ENCODE measurements at regions not wholly inside any gene's neighbourhood (a gene's known extent, or its start where the extent isn't known, plus 50 kb on each side); places are given as distances from the start of the nearest gene placed in this dataset.

- Histone ChIP-seq H3K4me3 (no peak overlapping the region), H3K9me3 (no peaks in the 10 kb centered on the region), H3K36me3 (no peaks in the 10 kb centered on the region), H3K27me3 (no peaks in the 10 kb centered on the region), H3K4me1 (no peaks in the 10 kb centered on the region), H3K27ac (no peak overlapping the region)
- TF ChIP-seq, protein P1, sequence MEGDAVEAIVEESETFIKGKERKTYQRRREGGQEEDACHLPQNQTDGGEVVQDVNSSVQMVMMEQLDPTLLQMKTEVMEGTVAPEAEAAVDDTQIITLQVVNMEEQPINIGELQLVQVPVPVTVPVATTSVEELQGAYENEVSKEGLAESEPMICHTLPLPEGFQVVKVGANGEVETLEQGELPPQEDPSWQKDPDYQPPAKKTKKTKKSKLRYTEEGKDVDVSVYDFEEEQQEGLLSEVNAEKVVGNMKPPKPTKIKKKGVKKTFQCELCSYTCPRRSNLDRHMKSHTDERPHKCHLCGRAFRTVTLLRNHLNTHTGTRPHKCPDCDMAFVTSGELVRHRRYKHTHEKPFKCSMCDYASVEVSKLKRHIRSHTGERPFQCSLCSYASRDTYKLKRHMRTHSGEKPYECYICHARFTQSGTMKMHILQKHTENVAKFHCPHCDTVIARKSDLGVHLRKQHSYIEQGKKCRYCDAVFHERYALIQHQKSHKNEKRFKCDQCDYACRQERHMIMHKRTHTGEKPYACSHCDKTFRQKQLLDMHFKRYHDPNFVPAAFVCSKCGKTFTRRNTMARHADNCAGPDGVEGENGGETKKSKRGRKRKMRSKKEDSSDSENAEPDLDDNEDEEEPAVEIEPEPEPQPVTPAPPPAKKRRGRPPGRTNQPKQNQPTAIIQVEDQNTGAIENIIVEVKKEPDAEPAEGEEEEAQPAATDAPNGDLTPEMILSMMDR (IDR thresholded peaks at IDR 0.05), result no peak
- no peak for TF ChIP-seq POLR2A (IDR thresholded peaks at IDR 0.05)
- ATAC-seq (no peak), DNase-seq (no peak)
- whole genome bisulfite sequencing (ENCODE audit: insufficient coverage, low coverage, low lambda C conversion rate, missing lambda C conversion rate), result 26% methylated on average over 8 of the region's 8 CpGs
- intact Hi-C loops (cut with DNase I), result no loop called here
Measured at GRCh38 chr12:84270470-84271140, 642.0 kb downstream of the SLC6A15 start.

DNA sequence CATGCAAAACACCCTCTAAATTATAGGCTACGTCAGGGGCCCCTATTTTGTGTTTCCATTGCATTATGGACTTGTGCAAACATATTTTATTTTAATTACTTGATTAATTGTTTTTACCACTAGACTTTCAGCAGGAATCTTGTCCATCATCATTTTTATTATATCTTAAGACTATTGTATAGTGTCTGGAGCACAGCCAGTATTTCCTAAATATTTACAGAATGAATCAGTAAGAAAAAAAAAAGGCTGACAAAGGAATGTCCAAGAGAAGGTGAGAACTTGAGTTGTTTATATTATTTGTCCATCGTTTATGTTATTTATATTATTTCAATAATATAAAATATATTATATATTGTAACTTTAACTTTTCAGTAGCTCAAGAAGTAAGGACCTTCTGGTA is 664.7 kb downstream of the SLC6A15 start:
- TF ChIP-seq, protein P1 (IDR thresholded peaks at IDR 0.05), result no peak
- TF ChIP-seq POLR2A (IDR thresholded peaks at IDR 0.05), result no peak
- intact Hi-C loops (cut with DNase I), result no loop called here
- no peaks in the 10 kb centered on the region for H3K9me3 ChIP-seq
- no peaks in the 10 kb centered on the region for H3K27me3 ChIP-seq
- 32% methylated on average over 2 of the region's 2 CpGs for WGBS (ENCODE audit: insufficient coverage, low coverage, low lambda C conversion rate, missing lambda C conversion rate)
- no peak overlapping the region for H3K4me3 ChIP-seq
- DNase-seq (no peak), ATAC-seq (no peak)
- no peaks in the 10 kb centered on the region for H3K36me3 ChIP-seq
- H3K27ac ChIP-seq, result no peak overlapping the region
- H3K4me1 ChIP-seq, result no peaks in the 10 kb centered on the region

DNA sequence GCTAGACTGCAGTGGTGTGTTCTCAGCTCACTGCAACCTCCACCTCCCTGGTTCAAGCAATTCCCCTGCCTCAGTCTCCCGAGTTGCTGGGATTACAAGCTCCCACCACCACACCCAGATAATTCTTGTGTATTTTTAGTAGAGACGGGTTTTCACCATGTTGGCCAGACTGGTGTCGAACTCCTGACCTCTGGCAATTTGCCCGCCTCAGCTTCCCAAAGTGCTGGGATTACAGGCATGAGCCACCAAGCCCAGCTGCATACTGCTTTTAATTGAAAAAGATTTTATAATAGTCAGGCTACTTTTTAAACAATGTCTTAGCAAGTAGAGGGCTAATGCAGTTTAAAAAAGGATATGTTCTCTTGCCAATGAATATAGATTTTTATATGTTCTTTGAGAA is 668.9 kb downstream of the SLC6A15 start:
- Histone ChIP-seq H3K27me3 (no peaks in the 10 kb centered on the region), H3K4me3 (no peak overlapping the region), H3K9me3 (no peaks in the 10 kb centered on the region), H3K36me3 (no peaks in the 10 kb centered on the region), H3K4me1 (no peaks in the 10 kb centered on the region), H3K27ac (no peak overlapping the region)
- DNase-seq (no peak), ATAC-seq (no peak)
- 45% methylated on average over 4 of the region's 4 CpGs for WGBS (ENCODE audit: insufficient coverage, low coverage, low lambda C conversion rate, missing lambda C conversion rate)
- no peak for TF ChIP-seq POLR2A (IDR thresholded peaks at IDR 0.05)
- TF ChIP-seq, protein P1 (IDR thresholded peaks at IDR 0.05), result no peak
- intact Hi-C loops (cut with DNase I), result no loop called here

DNA sequence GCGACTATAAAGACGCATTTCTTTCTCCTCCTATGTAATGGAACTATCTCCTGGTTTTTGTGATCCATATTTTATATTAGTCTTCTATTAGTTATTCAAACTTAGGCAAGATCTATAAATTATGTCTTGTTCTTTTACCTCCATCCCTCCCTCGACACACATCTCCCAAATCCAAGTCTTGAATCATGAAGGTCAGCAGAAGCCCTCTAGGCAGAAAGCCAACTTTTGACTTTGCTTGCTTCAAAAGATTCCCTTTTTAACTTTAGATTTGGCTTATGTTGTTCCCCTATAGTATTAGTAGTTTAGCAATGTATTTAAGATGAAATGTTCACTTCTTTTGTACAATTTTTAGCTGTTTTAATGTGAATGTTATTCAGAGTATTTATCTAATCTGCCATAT is 689.8 kb downstream of the SLC6A15 start:
- intact Hi-C loops (cut with DNase I), result no loop called here
- TF ChIP-seq, protein P1 (IDR thresholded peaks at IDR 0.05), result no peak
- TF ChIP-seq POLR2A (IDR thresholded peaks at IDR 0.05), result no peak
- WGBS (ENCODE audit: insufficient coverage, low coverage, low lambda C conversion rate, missing lambda C conversion rate), result 54% methylated on average over 3 of the region's 3 CpGs
- no peak overlapping the region for H3K4me3 ChIP-seq
- no peaks in the 10 kb centered on the region for H3K4me1 ChIP-seq
- ATAC-seq (no peak), DNase-seq (no peak)
- no peaks in the 10 kb centered on the region for H3K9me3 ChIP-seq
- no peaks in the 10 kb centered on the region for H3K27me3 ChIP-seq
- H3K27ac ChIP-seq, result no peak overlapping the region
- no peaks in the 10 kb centered on the region for H3K36me3 ChIP-seq

DNA sequence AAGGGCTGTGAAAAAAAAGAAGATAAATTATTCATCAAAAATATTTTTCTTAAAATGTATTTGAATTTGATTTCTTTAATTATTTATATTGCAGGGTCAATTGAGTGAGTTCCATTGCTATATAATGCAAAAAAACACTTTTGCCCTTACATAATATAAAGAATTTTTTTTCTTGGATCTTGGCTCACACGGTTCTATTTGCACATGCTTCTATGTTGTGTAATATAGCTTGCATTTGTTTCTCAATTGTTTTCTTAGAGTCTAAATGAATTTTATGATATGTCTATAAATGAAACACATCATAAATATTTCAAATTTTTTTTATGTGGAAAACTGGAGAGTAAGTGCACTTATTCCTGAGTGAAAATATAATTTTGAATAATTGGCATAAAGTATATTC is 694.2 kb downstream of the SLC6A15 start:
- H3K4me1 ChIP-seq, result no peaks in the 10 kb centered on the region
- no peak for DNase-seq
- intact Hi-C loops (cut with DNase I), result no loop called here
- TF ChIP-seq, protein P1 (IDR thresholded peaks at IDR 0.05), result no peak
- TF ChIP-seq POLR2A (IDR thresholded peaks at IDR 0.05), result no peak
- H3K36me3 ChIP-seq, result no peaks in the 10 kb centered on the region
- WGBS (ENCODE audit: insufficient coverage, low coverage, low lambda C conversion rate, missing lambda C conversion rate), result 63% methylated on average over 1 of the region's 1 CpG
- H3K27ac ChIP-seq, result no peak overlapping the region
- H3K9me3 ChIP-seq, result no peaks in the 10 kb centered on the region
- ATAC-seq, result no peak
- H3K27me3 ChIP-seq, result no peaks in the 10 kb centered on the region
- no peak overlapping the region for H3K4me3 ChIP-seq

All from right lobe of liver (tissue), 6 donors.